ENCODE measurements at regions not wholly inside any gene's neighbourhood (a gene's known extent, or its start where the extent isn't known, plus 50 kb on each side); places are given as distances from the start of the nearest gene placed in this dataset.

- no peak for DNase-seq
- ChIA-PET POLR2A (no interaction called here), CTCF (interaction anchor here (1.3 kb wide), 1 partner anchor 9 kb away, joined by 3 read pairs; no protein-coding TSS in a partner anchor)
- Histone ChIP-seq H3K36me3 (replicated peaks in 1 of 2; ENCODE audit: control insufficient read depth in 1 of 2, insufficient read depth in 2 of 2, low read length in 1 of 2) (no peaks in the 10 kb centered on the region), H3K9ac (no peak overlapping the region), H3K27me3 (ENCODE audit: insufficient read depth) (no peaks in the 10 kb centered on the region; the same call in 1 of the 2 replicates), H3K4me2 (no peak overlapping the region), H3K9me3 (no peaks in the 10 kb centered on the region), H3K9me2 (no peaks in the 10 kb centered on the region), H3F3A (replicated peaks; ENCODE audit: insufficient read depth) (no peaks in the 10 kb centered on the region), H3K4me3 (ENCODE audit: low read depth in 2 of 2, low read length in 1 of 2) (no peak overlapping the region), H3K79me2 (ENCODE audit: insufficient read depth) (no peaks in the 10 kb centered on the region), H4K20me1 (ENCODE audit: insufficient read depth) (no peaks in the 10 kb centered on the region), H2AFZ (ENCODE audit: low read depth) (no peak overlapping the region), H3K27ac (ENCODE audit: low read depth in 2 of 2, low read length in 1 of 2) (no peak overlapping the region), H3K4me1 (ENCODE audit: control insufficient read depth in 1 of 2, insufficient read depth in 2 of 2, low read depth in 1 of 2, low read length in 1 of 2) (no peaks in the 10 kb centered on the region)
- 66% methylated on average over 3 of the region's 3 CpGs for WGBS (ENCODE audit: low lambda C conversion rate)
- TF ChIP-seq CTCF (IDR thresholded peaks at IDR 0.05) (no peak), USF2 (IDR thresholded peaks at IDR 0.05; ENCODE audit: borderline replicate concordance, low read depth, low read length) (no peak), IRF3 (IDR thresholded peaks at IDR 0.05; ENCODE audit: low read depth, low read length) (no peak), GABPA (IDR thresholded peaks at IDR 0.05; ENCODE audit: low read depth) (no peak), YY1 (IDR thresholded peaks at IDR 0.05; ENCODE audit: low read depth) (no peak), SMC3 (IDR thresholded peaks at IDR 0.05; ENCODE audit: low read depth, low read length) (no peak), FOXM1 (IDR thresholded peaks at IDR 0.05; ENCODE audit: low read depth) (no peak), RAD21 (IDR thresholded peaks at IDR 0.05; ENCODE audit: low read length) (no peak), TCF12 (IDR thresholded peaks at IDR 0.05) (no peak), REST (IDR thresholded peaks at IDR 0.05; ENCODE audit: low read depth, low read length) (no peak), CHD2 (IDR thresholded peaks at IDR 0.05; ENCODE audit: low read length, partially characterized antibody) (no peak), ELF1 (IDR thresholded peaks at IDR 0.05) (no peak), FOSL2 (IDR thresholded peaks at IDR 0.05; ENCODE audit: borderline replicate concordance, low read depth) (no peak)
Measured at GRCh38 chr1:222018041-222018440, 276.2 kb upstream of the DUSP10 start.
